HG03064 (cell line): ENCODE measurements at regions not wholly inside any gene's neighbourhood (a gene's known extent, or its start where the extent isn't known, plus 50 kb on each side); places are given as distances from the start of the nearest gene placed in this dataset.

ENCODE experiments used
- ATAC-seq: cut with Tn5 transposase; IDR thresholded peaks from one replicate; pipeline ENCODE4 v1.9.1; 2021; ENCODE audit warnings: low read depth; ENCODE audit not compliant: unreplicated experiment

GRCh38 chr22:22099833-22100812, 117.5 kb upstream of the TOP3B start:
- ATAC-seq = no peak

- no peak for ATAC-seq
Observed at GRCh38 chr22:22099194-22099486, 116.6 kb upstream of the TOP3B start.

GRCh38 chr22:22098457-22099193, 116.0 kb upstream of the TOP3B start:
- ATAC-seq = no peak

- no peak for ATAC-seq
Observed at GRCh38 chr22:22097727-22098228, 115.2 kb upstream of the TOP3B start.

- no peak for ATAC-seq
Observed at GRCh38 chr22:22094921-22095320, 112.3 kb upstream of the TOP3B start.

- no peak for ATAC-seq
Observed at GRCh38 chr22:22094514-22094913, 111.9 kb upstream of the TOP3B start.

- no peak for ATAC-seq
Observed at GRCh38 chr22:22093743-22094142, 111.2 kb upstream of the TOP3B start.

- ATAC-seq = no peak
Observed at GRCh38 chr22:22092974-22093373, 110.4 kb upstream of the TOP3B start.

- ATAC-seq = no peak
Observed at GRCh38 chr22:22092101-22092500, 109.5 kb upstream of the TOP3B start.

GRCh38 chr22:22091400-22091878, 108.9 kb upstream of the TOP3B start:
- no peak for ATAC-seq

GRCh38 chr22:22090650-22091399, 108.2 kb upstream of the TOP3B start:
- ATAC-seq = no peak

GRCh38 chr22:22089459-22090308, 107.1 kb upstream of the TOP3B start:
- no peak for ATAC-seq

- no peak for ATAC-seq
Observed at GRCh38 chr22:22088658-22089458, 106.3 kb upstream of the TOP3B start.

- no peak for ATAC-seq
Observed at GRCh38 chr22:22087854-22088657, 105.5 kb upstream of the TOP3B start.

- no peak for ATAC-seq
Observed at GRCh38 chr22:22086501-22087158, 104.0 kb upstream of the TOP3B start.

GRCh38 chr22:22085702-22086500, 103.3 kb upstream of the TOP3B start:
- no peak for ATAC-seq
